ENCODE measurements at regions not wholly inside any gene's neighbourhood (a gene's known extent, or its start where the extent isn't known, plus 50 kb on each side); places are given as distances from the start of the nearest gene placed in this dataset.

- no peak for DNase-seq (ENCODE audit: low spot score)
- H3K9me3 Mint-ChIP-seq (ENCODE audit: unreplicated experiment) = no peaks in the 10 kb centered on the region
- H3K27me3 Mint-ChIP-seq (ENCODE audit: unreplicated experiment) = peaks cover 1% of the 10 kb centered on the region
- no peaks in the 10 kb centered on the region for H3K4me1 Mint-ChIP-seq (ENCODE audit: unreplicated experiment)
- no peak overlapping the region for H3K4me3 Mint-ChIP-seq (ENCODE audit: unreplicated experiment)
- no peak for TF ChIP-seq CTCF (IDR thresholded peaks at IDR 0.05; ENCODE audit: unreplicated experiment)
- no peaks in the 10 kb centered on the region for H3K36me3 Mint-ChIP-seq (ENCODE audit: low read depth, unreplicated experiment)
- no peak overlapping the region for H3K27ac Mint-ChIP-seq (ENCODE audit: unreplicated experiment)
These were observed 341.7 kb downstream of the UQCRFS1 start for GRCh38 chr19:28871099-28871725.

DNA sequence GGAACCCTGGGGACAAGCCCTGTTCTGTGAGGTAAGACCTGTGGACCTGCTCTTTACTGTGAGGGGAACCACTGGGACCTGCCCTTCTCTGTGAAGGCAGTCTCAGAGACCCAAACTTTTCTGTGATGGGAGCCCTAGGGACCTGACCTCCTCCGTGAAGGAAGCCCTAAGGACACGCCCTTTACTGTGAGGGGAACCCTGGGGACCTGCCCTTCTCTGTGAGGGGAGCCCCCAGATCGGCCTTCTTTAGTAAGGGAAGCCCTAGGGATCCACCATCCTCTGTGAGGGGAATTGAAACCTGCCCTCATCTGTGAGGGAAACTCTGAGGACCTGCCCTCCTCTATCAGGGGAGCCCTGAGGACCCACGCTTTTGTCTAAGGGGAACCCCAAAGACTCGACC, 343.5 kb downstream of the UQCRFS1 start:
- TF ChIP-seq CTCF (IDR thresholded peaks at IDR 0.05; ENCODE audit: unreplicated experiment) = no peak
- Mint-ChIP-seq H3K4me1 (ENCODE audit: unreplicated experiment) (no peaks in the 10 kb centered on the region), H3K4me3 (ENCODE audit: unreplicated experiment) (no peak overlapping the region), H3K9me3 (ENCODE audit: unreplicated experiment) (no peaks in the 10 kb centered on the region), H3K27me3 (ENCODE audit: unreplicated experiment) (peaks cover 1% of the 10 kb centered on the region), H3K27ac (ENCODE audit: unreplicated experiment) (no peak overlapping the region), H3K36me3 (ENCODE audit: low read depth, unreplicated experiment) (no peaks in the 10 kb centered on the region)
- no peak for DNase-seq (ENCODE audit: low spot score)

DNA sequence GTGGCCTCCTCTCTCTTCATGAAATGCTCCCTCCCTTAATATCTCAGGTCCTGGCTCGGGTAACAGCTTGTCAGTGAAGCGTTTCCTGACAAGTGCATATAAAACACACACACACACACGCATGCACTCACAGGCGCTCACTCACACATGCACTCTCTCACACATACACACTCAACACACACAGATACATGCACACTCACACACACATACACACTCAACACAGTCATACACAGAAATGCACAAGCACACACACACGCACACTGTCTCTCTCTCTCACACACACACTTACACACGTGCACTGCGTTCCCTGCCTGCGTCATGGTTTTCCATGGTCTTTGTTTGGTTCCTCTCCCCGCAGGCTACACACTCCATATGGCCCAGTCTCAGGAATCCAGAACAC, 344.1 kb downstream of the UQCRFS1 start:
- no peaks in the 10 kb centered on the region for H3K9me3 Mint-ChIP-seq (ENCODE audit: unreplicated experiment)
- no peaks in the 10 kb centered on the region for H3K4me1 Mint-ChIP-seq (ENCODE audit: unreplicated experiment)
- TF ChIP-seq CTCF (IDR thresholded peaks at IDR 0.05; ENCODE audit: unreplicated experiment) = no peak
- H3K4me3 Mint-ChIP-seq (ENCODE audit: unreplicated experiment) = no peak overlapping the region
- no peaks in the 10 kb centered on the region for H3K36me3 Mint-ChIP-seq (ENCODE audit: low read depth, unreplicated experiment)
- H3K27me3 Mint-ChIP-seq (ENCODE audit: unreplicated experiment) = peaks cover 1% of the 10 kb centered on the region
- DNase-seq (ENCODE audit: low spot score) = no peak
- H3K27ac Mint-ChIP-seq (ENCODE audit: unreplicated experiment) = no peak overlapping the region

DNA sequence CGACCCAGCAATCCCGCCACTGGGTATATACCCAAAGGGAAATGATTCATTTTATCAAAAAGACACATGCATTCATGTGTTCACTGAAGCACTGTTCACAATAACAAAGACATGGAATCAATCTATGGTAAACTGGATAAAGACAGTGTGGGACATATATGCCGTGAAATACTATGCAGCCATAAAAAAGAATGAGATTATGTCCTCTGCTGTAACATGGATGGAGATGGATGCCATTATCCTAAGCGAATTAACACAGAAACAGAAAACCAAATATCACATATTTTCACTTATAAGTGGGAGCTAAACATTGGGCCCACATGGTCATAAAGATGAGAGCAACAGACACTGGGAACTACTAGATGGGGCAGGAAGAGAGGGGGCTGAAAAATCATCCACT, 345.0 kb downstream of the UQCRFS1 start:
- TF ChIP-seq CTCF (IDR thresholded peaks at IDR 0.05; ENCODE audit: unreplicated experiment) = no peak
- Mint-ChIP-seq H3K36me3 (ENCODE audit: low read depth, unreplicated experiment) (no peaks in the 10 kb centered on the region), H3K4me1 (ENCODE audit: unreplicated experiment) (no peaks in the 10 kb centered on the region), H3K4me3 (ENCODE audit: unreplicated experiment) (no peak overlapping the region), H3K9me3 (ENCODE audit: unreplicated experiment) (no peaks in the 10 kb centered on the region), H3K27ac (ENCODE audit: unreplicated experiment) (no peak overlapping the region), H3K27me3 (ENCODE audit: unreplicated experiment) (peaks cover 1% of the 10 kb centered on the region)
- no peak for DNase-seq (ENCODE audit: low spot score)

- DNase-seq (ENCODE audit: low spot score) = no peak
- no peaks in the 10 kb centered on the region for H3K4me1 Mint-ChIP-seq (ENCODE audit: unreplicated experiment)
- no peak for TF ChIP-seq CTCF (IDR thresholded peaks at IDR 0.05; ENCODE audit: unreplicated experiment)
- H3K9me3 Mint-ChIP-seq (ENCODE audit: unreplicated experiment) = no peaks in the 10 kb centered on the region
- H3K27me3 Mint-ChIP-seq (ENCODE audit: unreplicated experiment) = peaks cover 1% of the 10 kb centered on the region
- H3K4me3 Mint-ChIP-seq (ENCODE audit: unreplicated experiment) = no peak overlapping the region
- H3K36me3 Mint-ChIP-seq (ENCODE audit: low read depth, unreplicated experiment) = no peaks in the 10 kb centered on the region
- H3K27ac Mint-ChIP-seq (ENCODE audit: unreplicated experiment) = no peak overlapping the region
These were observed 348.3 kb downstream of the UQCRFS1 start for GRCh38 chr19:28864577-28865042.
